PC-3 (cell line): ENCODE measurements at regions not wholly inside any gene's neighbourhood (a gene's known extent, or its start where the extent isn't known, plus 50 kb on each side); places are given as distances from the start of the nearest gene placed in this dataset.

Experiments
- EZH2 ChIP-seq: fragments of 300-600 bp; sonication (generic); IDR thresholded peaks from one replicate; pipeline ENCODE4 v1.6.1; 2017; ENCODE audit warnings: antibody characterized with exemption, mild to moderate bottlenecking, low read length; ENCODE audit not compliant: unreplicated experiment
- EZH2phosphoT487 ChIP-seq: fragments of 300-600 bp; sonication (generic); IDR thresholded peaks from 2 replicates; pipeline ENCODE4 v1.6.1; 2018; ENCODE audit warnings: mild to moderate bottlenecking, antibody characterized with exemption, low read length, borderline replicate concordance
- TF ChIP-seq, protein P1 (sequence below): fragments of 300-600 bp; sonication (generic); conservative IDR thresholded peaks from 2 replicates; pipeline ENCODE4 v1.5.1; 2017; ENCODE audit warnings: antibody characterized with exemption, low read depth, mild to moderate bottlenecking, low read length

GRCh38 chr6:33868141-33868540 lies 64.3 kb upstream of the MLN start:
- TF ChIP-seq, protein P1, sequence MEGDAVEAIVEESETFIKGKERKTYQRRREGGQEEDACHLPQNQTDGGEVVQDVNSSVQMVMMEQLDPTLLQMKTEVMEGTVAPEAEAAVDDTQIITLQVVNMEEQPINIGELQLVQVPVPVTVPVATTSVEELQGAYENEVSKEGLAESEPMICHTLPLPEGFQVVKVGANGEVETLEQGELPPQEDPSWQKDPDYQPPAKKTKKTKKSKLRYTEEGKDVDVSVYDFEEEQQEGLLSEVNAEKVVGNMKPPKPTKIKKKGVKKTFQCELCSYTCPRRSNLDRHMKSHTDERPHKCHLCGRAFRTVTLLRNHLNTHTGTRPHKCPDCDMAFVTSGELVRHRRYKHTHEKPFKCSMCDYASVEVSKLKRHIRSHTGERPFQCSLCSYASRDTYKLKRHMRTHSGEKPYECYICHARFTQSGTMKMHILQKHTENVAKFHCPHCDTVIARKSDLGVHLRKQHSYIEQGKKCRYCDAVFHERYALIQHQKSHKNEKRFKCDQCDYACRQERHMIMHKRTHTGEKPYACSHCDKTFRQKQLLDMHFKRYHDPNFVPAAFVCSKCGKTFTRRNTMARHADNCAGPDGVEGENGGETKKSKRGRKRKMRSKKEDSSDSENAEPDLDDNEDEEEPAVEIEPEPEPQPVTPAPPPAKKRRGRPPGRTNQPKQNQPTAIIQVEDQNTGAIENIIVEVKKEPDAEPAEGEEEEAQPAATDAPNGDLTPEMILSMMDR = no peak
- TF ChIP-seq EZH2 (no peak), EZH2phosphoT487 (no peak)
